GM18867 (cell line): ENCODE measurements at regions not wholly inside any gene's neighbourhood (a gene's known extent, or its start where the extent isn't known, plus 50 kb on each side); places are given as distances from the start of the nearest gene placed in this dataset.
"Not testable (repeated sequence)": the region's sequence is repeated elsewhere in the genome, so short reads cannot be mapped to it uniquely, and the experiment has no call there.

Experiments used
- ATAC-seq: cut with Tn5 transposase; IDR thresholded peaks from one replicate; pipeline ENCODE4 v1.9.1; 2021; ENCODE audit warnings: mild to moderate bottlenecking, moderate library complexity; ENCODE audit not compliant: unreplicated experiment

GRCh38 chrX:122134291-122134690 is 1049.8 kb upstream of the GRIA3 start:
- no peak for ATAC-seq

DNA sequence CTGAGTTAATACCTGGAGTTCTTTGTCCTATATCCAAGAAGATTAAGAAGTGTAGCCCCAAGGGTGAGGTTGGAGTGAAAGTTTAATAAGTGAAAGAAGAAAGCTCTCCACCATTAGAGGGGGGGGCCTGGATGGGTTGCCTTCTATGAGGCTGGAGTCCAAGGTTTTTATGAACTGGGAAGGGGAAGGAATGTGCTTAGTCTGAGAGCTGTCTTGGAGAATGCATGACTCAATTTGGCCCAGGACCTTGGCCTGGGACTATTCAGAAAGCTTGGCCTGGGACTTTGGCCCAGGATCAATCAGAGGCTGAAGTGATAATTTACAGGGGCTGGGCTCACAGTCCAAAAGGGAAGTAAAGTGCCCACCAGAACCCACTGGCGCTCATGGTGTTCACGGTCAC is 1049.0 kb upstream of the GRIA3 start:
- no peak for ATAC-seq

GRCh38 chrX:122140219-122140618 is 1043.9 kb upstream of the GRIA3 start:
- not testable (repeated sequence) for ATAC-seq

DNA sequence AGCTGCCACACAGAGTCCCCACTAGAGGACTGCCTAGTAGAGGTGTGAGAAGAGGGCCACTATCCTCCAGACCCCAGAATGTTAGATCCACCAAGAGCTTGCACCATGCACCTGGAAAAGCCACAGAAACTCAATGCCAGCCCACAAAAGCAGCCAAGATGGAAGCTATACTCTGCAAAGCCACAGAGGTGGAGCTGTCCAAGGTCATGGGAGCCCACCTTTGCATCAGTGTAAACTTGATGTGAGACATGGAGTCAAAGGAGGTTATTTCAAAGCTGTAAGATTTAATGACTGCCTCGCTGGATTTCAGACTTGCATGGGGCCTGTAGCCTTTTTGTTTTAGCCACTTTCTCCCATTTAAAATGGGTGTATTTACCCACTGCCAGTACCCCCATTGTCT is 1030.1 kb upstream of the GRIA3 start:
- no peak for ATAC-seq

GRCh38 chrX:122168241-122168640 is 1015.8 kb upstream of the GRIA3 start:
- no peak for ATAC-seq

- no peak for ATAC-seq
Observed at GRCh38 chrX:122184791-122185190, 999.3 kb upstream of the GRIA3 start.

DNA sequence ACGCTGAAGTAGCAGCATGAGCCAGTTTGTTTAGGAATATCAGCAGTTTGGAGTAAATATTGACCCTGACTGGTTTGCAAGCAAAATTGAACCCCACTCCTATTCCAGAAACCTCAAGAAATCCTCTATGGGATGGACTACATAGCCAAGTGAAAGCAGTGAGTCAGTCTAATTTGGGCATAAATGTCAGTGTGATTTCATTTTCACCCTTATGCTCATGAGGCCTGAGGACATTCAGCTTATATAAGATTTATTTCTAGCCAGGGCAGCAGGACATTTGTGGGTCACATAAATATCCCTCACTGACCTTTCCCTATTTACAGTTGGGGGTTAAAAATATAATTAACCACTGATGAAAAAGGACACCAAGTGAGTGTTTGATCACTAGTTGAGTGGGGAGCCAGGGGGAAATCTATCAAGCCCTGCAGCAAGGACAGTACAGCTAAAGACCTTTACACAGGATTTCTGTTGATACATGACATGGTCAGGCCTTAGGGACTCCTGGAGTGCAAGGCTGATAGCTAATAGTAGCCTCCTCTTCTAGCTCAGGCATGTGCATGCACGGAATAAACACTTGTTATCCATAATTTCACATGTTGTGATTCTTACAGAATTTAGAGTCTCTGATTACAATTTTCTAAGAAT is 996.9 kb upstream of the GRIA3 start:
- no peak for ATAC-seq

DNA sequence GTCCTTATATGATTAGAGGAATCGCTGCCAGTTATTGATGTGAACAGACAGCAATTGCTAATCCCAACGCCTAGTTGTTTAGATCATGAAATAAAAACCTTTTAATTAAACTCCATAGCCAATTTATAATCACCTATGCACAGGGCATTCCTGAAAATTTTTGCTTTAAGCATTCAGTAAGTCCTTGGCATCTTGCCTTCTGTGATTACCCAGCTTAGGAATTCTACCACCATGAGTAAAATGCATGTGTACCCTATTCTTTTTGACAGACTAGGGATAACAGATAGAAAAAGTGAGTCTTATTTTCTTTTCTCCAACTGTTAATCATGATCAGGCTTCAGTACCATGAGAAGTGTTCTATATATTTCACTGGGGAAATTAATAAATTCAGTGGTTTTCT is 995.3 kb upstream of the GRIA3 start:
- no peak for ATAC-seq

DNA sequence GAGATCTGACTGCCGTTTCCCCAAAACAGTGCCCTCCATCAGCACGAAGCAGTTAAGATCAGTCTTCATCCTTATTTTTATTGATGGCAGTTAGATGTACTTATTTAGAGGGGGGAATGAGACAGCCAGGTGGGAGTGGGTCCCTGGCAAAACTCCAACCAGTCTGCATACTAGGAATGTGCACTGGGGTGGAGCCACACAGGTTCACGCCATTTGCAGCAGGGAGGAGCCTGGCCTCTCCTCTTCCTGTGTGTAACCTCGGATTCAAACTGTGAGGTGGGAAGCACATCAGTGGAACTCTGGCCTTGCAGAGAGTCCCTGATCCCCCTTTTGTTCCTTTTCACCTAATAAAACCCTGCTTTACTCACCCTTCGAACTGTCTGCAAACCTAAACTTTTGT is 987.7 kb upstream of the GRIA3 start:
- no peak for ATAC-seq

DNA sequence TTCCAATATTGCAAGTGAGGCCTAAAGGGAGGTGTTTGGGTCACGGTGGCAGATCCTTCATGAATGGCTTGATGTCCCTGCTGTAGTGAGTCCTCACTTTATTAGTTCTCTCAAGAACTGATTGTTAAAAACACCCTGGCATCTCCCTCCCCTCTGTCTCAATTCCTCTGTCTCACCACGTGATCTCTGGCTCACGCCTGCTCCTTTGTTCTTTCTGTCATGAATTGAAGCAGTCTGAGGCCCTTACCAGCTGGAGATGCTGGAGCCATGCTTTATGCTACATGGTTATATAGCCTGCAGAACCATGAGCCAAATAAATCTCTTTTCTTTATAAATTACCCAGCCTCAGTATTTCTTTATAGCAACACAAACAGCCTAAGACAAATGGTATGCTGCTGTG is 980.7 kb upstream of the GRIA3 start:
- ATAC-seq: no peak

DNA sequence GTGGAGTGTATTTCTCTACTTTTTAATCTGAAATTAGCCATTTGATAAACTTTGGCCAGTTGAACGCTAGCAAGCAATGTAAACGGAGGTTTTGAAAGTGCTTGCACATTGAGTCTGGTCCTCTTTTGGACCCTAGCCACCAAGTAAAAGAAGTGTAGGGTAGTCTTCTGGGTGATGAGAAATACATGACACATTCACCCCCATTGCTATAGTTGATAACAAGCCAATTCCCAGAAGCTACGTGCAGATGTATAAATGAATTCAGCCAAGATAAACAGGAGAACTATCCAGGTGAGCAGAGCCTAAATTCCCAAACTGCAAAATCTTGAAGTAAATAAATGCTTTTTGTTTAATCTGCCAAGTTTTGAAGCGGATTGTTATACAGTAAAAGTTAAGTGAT is 965.4 kb upstream of the GRIA3 start:
- ATAC-seq: no peak

- no peak for ATAC-seq
Observed at GRCh38 chrX:122219226-122219625, 964.9 kb upstream of the GRIA3 start.

GRCh38 chrX:122219735-122220134 is 964.3 kb upstream of the GRIA3 start:
- ATAC-seq: no peak

GRCh38 chrX:122220644-122221373 is 963.3 kb upstream of the GRIA3 start:
- ATAC-seq: no peak

GRCh38 chrX:122221810-122222209 is 962.3 kb upstream of the GRIA3 start:
- ATAC-seq: not testable (repeated sequence)

DNA sequence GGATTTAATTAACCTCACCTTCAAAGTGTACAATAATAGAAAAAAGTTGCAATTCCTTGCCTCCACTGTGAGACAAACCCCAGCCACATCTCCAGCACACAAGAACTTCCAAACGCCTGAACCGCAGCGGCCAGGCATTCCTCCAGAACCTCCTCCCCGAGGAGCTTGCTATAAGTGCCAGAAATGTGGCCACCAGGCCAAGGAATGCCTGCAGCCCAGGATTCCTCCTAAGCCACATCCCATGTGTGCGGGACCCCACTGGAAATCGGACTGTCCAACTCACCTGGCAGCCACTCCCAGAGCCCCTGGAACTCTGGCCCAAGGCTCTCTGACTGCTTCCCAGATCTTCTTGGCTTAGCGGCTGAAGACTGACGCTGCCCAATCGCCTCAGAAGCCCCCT is 959.9 kb upstream of the GRIA3 start:
- not testable (repeated sequence) for ATAC-seq

- ATAC-seq: no peak
Observed at GRCh38 chrX:122238801-122239200, 945.3 kb upstream of the GRIA3 start.

DNA sequence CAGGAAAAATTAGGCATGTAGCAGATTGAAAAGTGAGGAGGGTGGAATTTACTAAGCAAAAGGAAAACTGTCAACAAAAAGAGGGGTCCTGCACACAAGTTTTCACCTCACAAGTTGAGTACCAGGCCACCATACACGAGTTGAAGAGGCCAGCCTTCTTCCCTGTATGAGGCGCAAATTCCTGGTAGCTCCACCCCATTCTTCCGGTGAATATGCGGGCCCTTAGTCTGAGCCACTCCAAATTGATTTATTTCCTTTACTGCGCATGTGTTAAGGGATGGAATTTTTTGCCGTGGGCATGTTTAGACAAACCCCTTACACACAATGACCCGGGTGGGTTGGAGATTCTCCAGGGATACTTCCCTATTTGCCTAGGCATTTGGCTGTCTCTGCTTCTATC is 942.1 kb upstream of the GRIA3 start:
- ATAC-seq: no peak

GRCh38 chrX:122244080-122244479 is 940.0 kb upstream of the GRIA3 start:
- ATAC-seq: no peak

- no peak for ATAC-seq
Observed at GRCh38 chrX:122245175-122245574, 938.9 kb upstream of the GRIA3 start.

DNA sequence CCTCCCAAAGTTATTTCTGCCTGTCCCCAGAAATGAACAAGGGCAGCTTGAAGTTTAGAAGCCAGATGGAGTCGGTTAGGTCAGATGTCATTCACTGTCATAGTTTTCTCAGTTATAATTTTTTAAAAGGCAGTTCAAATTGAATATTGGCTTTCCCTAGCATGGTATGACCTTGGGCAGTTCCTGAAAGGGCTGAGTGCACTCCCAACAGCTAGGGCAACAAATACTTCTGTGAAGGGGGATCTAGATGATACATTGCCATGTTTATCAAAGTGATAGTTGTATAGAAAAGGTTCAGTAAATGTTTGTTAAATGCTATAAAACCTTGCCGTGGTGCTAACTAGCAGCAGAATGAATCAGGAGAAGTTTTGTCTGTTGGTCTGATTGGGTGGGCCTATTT is 938.1 kb upstream of the GRIA3 start:
- no peak for ATAC-seq

DNA sequence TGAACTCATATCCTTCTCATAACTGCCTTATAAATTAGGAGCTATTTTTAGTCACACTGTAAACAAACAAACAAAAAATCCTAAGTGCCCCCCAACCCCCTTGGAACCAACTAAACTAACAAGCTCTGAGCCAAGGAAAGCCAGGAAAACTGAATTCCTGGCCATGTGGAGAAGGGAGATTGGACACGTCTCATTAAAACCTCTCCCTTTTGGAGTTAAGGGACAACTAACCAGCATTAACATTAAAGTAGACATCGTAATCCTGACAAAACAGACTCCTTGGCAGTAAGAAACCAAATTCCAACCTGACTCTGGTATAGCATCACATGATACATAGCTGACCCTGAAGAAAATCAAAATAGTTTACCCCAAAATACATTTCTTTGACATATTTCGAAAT is 937.1 kb upstream of the GRIA3 start:
- ATAC-seq: no peak

DNA sequence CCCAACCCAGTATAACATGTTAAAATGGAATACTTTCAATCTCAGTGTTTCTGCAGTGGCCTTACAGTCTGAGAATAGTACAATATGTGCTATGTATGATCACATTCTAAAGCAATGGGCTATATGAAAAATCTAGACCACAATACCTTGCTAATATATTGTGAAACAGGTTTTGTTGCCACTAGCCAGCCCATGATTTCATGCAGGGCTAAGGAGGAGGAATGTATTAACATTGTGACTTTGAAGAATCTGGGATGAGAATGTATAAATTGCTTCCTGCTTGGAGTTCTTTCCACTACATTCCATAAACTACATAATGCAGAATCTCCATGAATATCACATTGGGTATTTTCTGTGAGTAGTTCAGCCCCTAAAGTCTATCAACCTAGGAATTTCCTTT is 935.4 kb upstream of the GRIA3 start:
- no peak for ATAC-seq
